ENCODE measurements at regions not wholly inside any gene's neighbourhood (a gene's known extent, or its start where the extent isn't known, plus 50 kb on each side); places are given as distances from the start of the nearest gene placed in this dataset.

DNA sequence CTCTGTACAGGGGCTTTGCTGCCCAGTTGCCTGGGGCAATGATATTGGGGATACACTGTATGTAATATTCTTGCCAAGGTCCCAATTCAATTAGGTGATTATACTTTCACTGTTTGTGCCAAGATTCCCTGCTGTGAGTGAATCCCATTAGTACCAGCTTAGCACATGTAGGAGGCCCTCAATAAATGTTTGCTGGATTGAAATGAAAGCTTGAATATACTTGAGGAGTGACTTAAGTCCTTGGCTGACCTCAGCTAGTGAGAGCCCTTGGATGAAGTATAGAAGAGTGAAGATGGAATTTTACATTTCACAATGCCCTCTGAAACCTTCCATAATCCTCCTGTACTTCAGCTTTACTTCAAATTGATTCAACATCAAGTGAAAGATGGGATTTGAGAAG is 102.9 kb downstream of the GATA6 start:
- Histone ChIP-seq H3K9me3 (no peaks in the 10 kb centered on the region), H3K27me3 (replicated peaks; ENCODE audit: control insufficient read depth, insufficient read depth, low read length) (no peaks in the 10 kb centered on the region), H3K4me3 (ENCODE audit: low read depth, low read length) (no peak overlapping the region), H3K36me3 (ENCODE audit: control insufficient read depth, insufficient read depth, low read length) (no peaks in the 10 kb centered on the region), H3K4me1 (no peaks in the 10 kb centered on the region; the same call in 1 of the 2 replicates)
- no peaks in the 10 kb centered on the region for H3K9me3 Mint-ChIP-seq (ENCODE audit: unreplicated experiment)
- TF ChIP-seq, protein P1, sequence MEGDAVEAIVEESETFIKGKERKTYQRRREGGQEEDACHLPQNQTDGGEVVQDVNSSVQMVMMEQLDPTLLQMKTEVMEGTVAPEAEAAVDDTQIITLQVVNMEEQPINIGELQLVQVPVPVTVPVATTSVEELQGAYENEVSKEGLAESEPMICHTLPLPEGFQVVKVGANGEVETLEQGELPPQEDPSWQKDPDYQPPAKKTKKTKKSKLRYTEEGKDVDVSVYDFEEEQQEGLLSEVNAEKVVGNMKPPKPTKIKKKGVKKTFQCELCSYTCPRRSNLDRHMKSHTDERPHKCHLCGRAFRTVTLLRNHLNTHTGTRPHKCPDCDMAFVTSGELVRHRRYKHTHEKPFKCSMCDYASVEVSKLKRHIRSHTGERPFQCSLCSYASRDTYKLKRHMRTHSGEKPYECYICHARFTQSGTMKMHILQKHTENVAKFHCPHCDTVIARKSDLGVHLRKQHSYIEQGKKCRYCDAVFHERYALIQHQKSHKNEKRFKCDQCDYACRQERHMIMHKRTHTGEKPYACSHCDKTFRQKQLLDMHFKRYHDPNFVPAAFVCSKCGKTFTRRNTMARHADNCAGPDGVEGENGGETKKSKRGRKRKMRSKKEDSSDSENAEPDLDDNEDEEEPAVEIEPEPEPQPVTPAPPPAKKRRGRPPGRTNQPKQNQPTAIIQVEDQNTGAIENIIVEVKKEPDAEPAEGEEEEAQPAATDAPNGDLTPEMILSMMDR (IDR thresholded peaks at IDR 0.05; ENCODE audit: insufficient read depth in 1 of 2, low read depth in 1 of 2, low read length in 1 of 2, severe bottlenecking in 1 of 2, unreplicated experiment in 1 of 2), result no peak
- ChIA-PET POLR2A (no interaction called here), CTCF (no interaction called here)
- no peaks in the 10 kb centered on the region for H3K4me1 Mint-ChIP-seq (ENCODE audit: low read depth, unreplicated experiment)
- no peak overlapping the region for H3K4me3 Mint-ChIP-seq (ENCODE audit: unreplicated experiment)
- no peaks in the 10 kb centered on the region for H3K36me3 Mint-ChIP-seq (ENCODE audit: insufficient read depth, unreplicated experiment)
- BruUV-seq (replicated peaks), result no TSS peak
- DNase-seq, result no peak
- intact Hi-C loops (cut with micrococcal nuclease; ENCODE audit: unreplicated experiment), result no loop called here
- H3K27ac Mint-ChIP-seq (ENCODE audit: unreplicated experiment), result no peak overlapping the region
- H3K27me3 Mint-ChIP-seq (ENCODE audit: insufficient read depth, unreplicated experiment), result no peaks in the 10 kb centered on the region

DNA sequence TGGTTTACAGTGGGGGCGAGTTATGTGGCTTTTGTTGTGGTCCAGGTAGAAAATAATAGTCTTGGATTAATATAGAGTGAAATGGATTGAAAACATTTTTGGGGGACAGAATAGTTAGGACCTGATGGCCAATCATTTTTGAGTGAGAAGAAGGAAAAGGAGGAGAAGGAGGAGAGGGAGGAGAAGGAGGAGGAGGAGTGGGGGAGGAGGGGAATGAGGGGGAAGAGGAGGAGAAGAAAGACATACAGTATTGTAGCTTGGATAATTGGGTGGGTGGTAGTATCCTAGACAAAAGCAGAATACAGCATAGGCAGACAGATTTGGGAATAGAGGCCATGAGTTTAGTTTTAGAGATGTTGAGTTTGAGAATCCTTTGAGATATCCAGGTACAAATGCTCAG is 101.6 kb downstream of the GATA6 start:
- H3K4me1 Mint-ChIP-seq (ENCODE audit: low read depth, unreplicated experiment), result no peaks in the 10 kb centered on the region
- no peak overlapping the region for H3K4me3 ChIP-seq (ENCODE audit: low read depth, low read length)
- H3K4me3 Mint-ChIP-seq (ENCODE audit: unreplicated experiment), result no peak overlapping the region
- DNase-seq, result no peak
- H3K27me3 ChIP-seq (replicated peaks; ENCODE audit: control insufficient read depth, insufficient read depth, low read length), result no peaks in the 10 kb centered on the region
- intact Hi-C loops (cut with micrococcal nuclease; ENCODE audit: unreplicated experiment), result no loop called here
- no peaks in the 10 kb centered on the region for H3K36me3 Mint-ChIP-seq (ENCODE audit: insufficient read depth, unreplicated experiment)
- no peaks in the 10 kb centered on the region for H3K27me3 Mint-ChIP-seq (ENCODE audit: insufficient read depth, unreplicated experiment)
- H3K36me3 ChIP-seq (ENCODE audit: control insufficient read depth, insufficient read depth, low read length), result no peaks in the 10 kb centered on the region
- H3K9me3 ChIP-seq, result no peaks in the 10 kb centered on the region
- no peaks in the 10 kb centered on the region; the same call in 1 of the 2 replicates for H3K4me1 ChIP-seq
- ChIA-PET CTCF (no interaction called here), POLR2A (no interaction called here)
- H3K9me3 Mint-ChIP-seq (ENCODE audit: unreplicated experiment), result no peaks in the 10 kb centered on the region
- TF ChIP-seq, protein P1 (IDR thresholded peaks at IDR 0.05; ENCODE audit: insufficient read depth in 1 of 2, low read depth in 1 of 2, low read length in 1 of 2, severe bottlenecking in 1 of 2, unreplicated experiment in 1 of 2), result no peak
- no TSS peak for BruUV-seq (replicated peaks)
- H3K27ac Mint-ChIP-seq (ENCODE audit: unreplicated experiment), result no peak overlapping the region

DNA sequence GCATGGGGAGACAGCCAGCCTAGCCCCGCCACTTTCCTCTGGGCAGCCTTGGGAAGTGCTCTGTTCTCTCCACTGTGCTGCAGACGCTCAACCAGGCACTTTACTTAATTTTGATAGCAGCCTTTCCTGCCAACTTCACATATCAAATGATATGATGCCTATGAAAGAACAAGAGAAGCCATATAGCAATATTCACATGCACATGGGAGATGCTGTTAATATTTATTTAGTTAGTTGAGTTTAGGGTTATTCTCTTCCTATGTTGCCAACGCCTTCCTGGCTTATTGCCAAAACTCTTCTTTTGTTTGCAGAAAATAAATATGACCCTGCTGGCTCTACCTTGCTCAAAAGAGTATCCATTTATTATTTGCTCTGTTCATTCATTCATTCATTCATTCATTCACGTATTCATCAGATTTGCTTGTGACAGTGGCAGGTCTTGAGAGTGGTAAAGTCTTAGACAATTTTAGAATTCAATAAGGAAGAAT is 99.3 kb downstream of the GATA6 start:
- H3K4me3 Mint-ChIP-seq (ENCODE audit: unreplicated experiment), result no peak overlapping the region
- Histone ChIP-seq H3K9me3 (no peaks in the 10 kb centered on the region), H3K27me3 (replicated peaks; ENCODE audit: control insufficient read depth, insufficient read depth, low read length) (no peaks in the 10 kb centered on the region), H3K4me1 (no peaks in the 10 kb centered on the region; the same call in 1 of the 2 replicates), H3K4me3 (ENCODE audit: low read depth, low read length) (no peak overlapping the region), H3K36me3 (ENCODE audit: control insufficient read depth, insufficient read depth, low read length) (no peaks in the 10 kb centered on the region)
- no peaks in the 10 kb centered on the region for H3K27me3 Mint-ChIP-seq (ENCODE audit: insufficient read depth, unreplicated experiment)
- DNase-seq, result no peak
- CTCF ChIA-PET, result no interaction called here
- TF ChIP-seq, protein P1 (IDR thresholded peaks at IDR 0.05; ENCODE audit: insufficient read depth in 1 of 2, low read depth in 1 of 2, low read length in 1 of 2, severe bottlenecking in 1 of 2, unreplicated experiment in 1 of 2), result no peak
- H3K36me3 Mint-ChIP-seq (ENCODE audit: insufficient read depth, unreplicated experiment), result no peaks in the 10 kb centered on the region
- intact Hi-C loops (cut with micrococcal nuclease; ENCODE audit: unreplicated experiment), result no loop called here
- H3K27ac Mint-ChIP-seq (ENCODE audit: unreplicated experiment), result no peak overlapping the region
- H3K4me1 Mint-ChIP-seq (ENCODE audit: low read depth, unreplicated experiment), result no peaks in the 10 kb centered on the region
- POLR2A ChIA-PET, result interaction anchor here (0.6 kb wide), 1 partner anchor 27 kb away, joined by 16 read pairs; no protein-coding TSS in a partner anchor
- BruUV-seq (replicated peaks), result no TSS peak
- no peaks in the 10 kb centered on the region for H3K9me3 Mint-ChIP-seq (ENCODE audit: unreplicated experiment)

All from Caco-2 (cell line).